Mucosa of descending colon (tissue), 3 donors: ENCODE measurements at regions not wholly inside any gene's neighbourhood (a gene's known extent, or its start where the extent isn't known, plus 50 kb on each side); places are given as distances from the start of the nearest gene placed in this dataset.

Experiments used
- ATAC-seq: fragments of 200-7000 bp; cut with Tn5 transposase; one replicate; pipeline ENCODE4 v1.9.1; 2020; ENCODE audit warnings: mild to moderate bottlenecking, moderate library complexity
- DNase-seq, 3 donors: peaks; one replicate each; pipeline ENCODE4 v3.0.0-alpha.2; 2020
- H3K36me3 ChIP-seq: fragments of 200-600 bp; one replicate; pipeline ENCODE4 v1.8.0; 2021; ENCODE audit warnings: low read depth, mild to moderate bottlenecking
- H3K4me1 ChIP-seq: fragments of 200-600 bp; one replicate; pipeline ENCODE4 v1.8.0; 2021; ENCODE audit warnings: low read depth, mild to moderate bottlenecking
- H3K4me3 ChIP-seq: fragments of 200-600 bp; one replicate; pipeline ENCODE4 v1.8.0; 2021; ENCODE audit warnings: mild to moderate bottlenecking
- H3K9me3 ChIP-seq: fragments of 200-600 bp; one replicate; pipeline ENCODE4 v1.8.0; 2021; ENCODE audit warnings: mild to moderate bottlenecking
- CTCF ChIP-seq: fragments of 200-600 bp; IDR thresholded peaks from one replicate; pipeline ENCODE4 v1.8.0; 2022; ENCODE audit warnings: antibody characterized with exemption, mild to moderate bottlenecking
- intact Hi-C, 2 donors: fragments of 100-400 bp; cut with DNase I in 1 of 2; cut with micrococcal nuclease in 1 of 2; formaldehyde crosslinking; loops; one replicate each; pipeline versions ENCODE4 v1.11.0 to v1.11.1; 2022; cut with DNase I, micrococcal nuclease
- donor health status: DM: no; HTN: no; CAD: no; lungs with moderate emphysema.
- donor health status: DM: no; HTN: no; CAD: no.
- donor health status: DM: no; HTN: yes; CAD: no.

GRCh38 chr6:147829418-147829817, 320.9 kb downstream of the SAMD5 start:
- H3K36me3 ChIP-seq: no peaks in the 10 kb centered on the region
- no peaks in the 10 kb centered on the region for H3K9me3 ChIP-seq
- no peaks in the 10 kb centered on the region for H3K4me1 ChIP-seq
- no peak for TF ChIP-seq CTCF
- no peak for DNase-seq
- ATAC-seq: no peak
- no peak overlapping the region for H3K4me3 ChIP-seq
- intact Hi-C loops: no loop called here

GRCh38 chr6:147829835-147830234, 321.3 kb downstream of the SAMD5 start:
- ATAC-seq (no peak), DNase-seq (no peak)
- no peaks in the 10 kb centered on the region for H3K36me3 ChIP-seq
- intact Hi-C loops: no loop called here
- H3K4me1 ChIP-seq: no peaks in the 10 kb centered on the region
- H3K4me3 ChIP-seq: no peak overlapping the region
- no peak for TF ChIP-seq CTCF
- H3K9me3 ChIP-seq: no peaks in the 10 kb centered on the region

- no peak for TF ChIP-seq CTCF
- no peak overlapping the region for H3K4me3 ChIP-seq
- intact Hi-C loops: no loop called here
Measured at GRCh38 chr6:147831356-147831755, 322.9 kb downstream of the SAMD5 start.

GRCh38 chr6:147833607-147834006, 325.1 kb downstream of the SAMD5 start:
- TF ChIP-seq CTCF: no peak
- Histone ChIP-seq H3K9me3 (no peaks in the 10 kb centered on the region), H3K4me3 (no peak overlapping the region), H3K36me3 (no peaks in the 10 kb centered on the region), H3K4me1 (no peaks in the 10 kb centered on the region)
- intact Hi-C loops: no loop called here
- DNase-seq (no peak), ATAC-seq (no peak)

More at GRCh38 chr6:147831356-147831755, 322.9 kb downstream of the SAMD5 start:
- Histone ChIP-seq H3K9me3 (no peaks in the 10 kb centered on the region), H3K4me1 (no peaks in the 10 kb centered on the region), H3K36me3 (no peaks in the 10 kb centered on the region)
- ATAC-seq (no peak), DNase-seq (no peak)

- ATAC-seq: no peak
- intact Hi-C loops: no loop called here
- Histone ChIP-seq H3K4me1 (no peaks in the 10 kb centered on the region), H3K36me3 (no peaks in the 10 kb centered on the region), H3K4me3 (no peak overlapping the region), H3K9me3 (no peaks in the 10 kb centered on the region)
- TF ChIP-seq CTCF: no peak
- DNase-seq: no peak
Measured at GRCh38 chr6:147834084-147834776, 325.7 kb downstream of the SAMD5 start.

GRCh38 chr6:147837540-147837939, 329.1 kb downstream of the SAMD5 start:
- Histone ChIP-seq H3K36me3 (no peaks in the 10 kb centered on the region), H3K9me3 (no peaks in the 10 kb centered on the region), H3K4me1 (no peaks in the 10 kb centered on the region), H3K4me3 (no peak overlapping the region)
- no peak for ATAC-seq
- no peak for TF ChIP-seq CTCF
- intact Hi-C loops: no loop called here
- no peak for DNase-seq
